Fibroblast of lung (primary cell): ENCODE measurements at regions not wholly inside any gene's neighbourhood (a gene's known extent, or its start where the extent isn't known, plus 50 kb on each side); places are given as distances from the start of the nearest gene placed in this dataset.

ENCODE experiments used
- EZH2 ChIP-seq: IDR thresholded peaks from 2 replicates; pipeline ENCODE4 v1.5.1; 2012; ENCODE audit warnings: low read length, control low read depth, mild to moderate bottlenecking; ENCODE audit errors: missing control alignments
- TF ChIP-seq, protein P1 (sequence below), 2 donors: IDR thresholded peaks in 1 of 2; conservative IDR thresholded peaks in 1 of 2; 1 replicate in 1 of 2; 2 replicates in 1 of 2; pipeline ENCODE4 v1.5.1; 2011 to 2012; ENCODE audit warnings: low read length in 2 of 2, control low read depth in 1 of 2, inconsistent platforms in 1 of 2, low read depth in 1 of 2, mild to moderate bottlenecking in 1 of 2

- TF ChIP-seq, protein P1, sequence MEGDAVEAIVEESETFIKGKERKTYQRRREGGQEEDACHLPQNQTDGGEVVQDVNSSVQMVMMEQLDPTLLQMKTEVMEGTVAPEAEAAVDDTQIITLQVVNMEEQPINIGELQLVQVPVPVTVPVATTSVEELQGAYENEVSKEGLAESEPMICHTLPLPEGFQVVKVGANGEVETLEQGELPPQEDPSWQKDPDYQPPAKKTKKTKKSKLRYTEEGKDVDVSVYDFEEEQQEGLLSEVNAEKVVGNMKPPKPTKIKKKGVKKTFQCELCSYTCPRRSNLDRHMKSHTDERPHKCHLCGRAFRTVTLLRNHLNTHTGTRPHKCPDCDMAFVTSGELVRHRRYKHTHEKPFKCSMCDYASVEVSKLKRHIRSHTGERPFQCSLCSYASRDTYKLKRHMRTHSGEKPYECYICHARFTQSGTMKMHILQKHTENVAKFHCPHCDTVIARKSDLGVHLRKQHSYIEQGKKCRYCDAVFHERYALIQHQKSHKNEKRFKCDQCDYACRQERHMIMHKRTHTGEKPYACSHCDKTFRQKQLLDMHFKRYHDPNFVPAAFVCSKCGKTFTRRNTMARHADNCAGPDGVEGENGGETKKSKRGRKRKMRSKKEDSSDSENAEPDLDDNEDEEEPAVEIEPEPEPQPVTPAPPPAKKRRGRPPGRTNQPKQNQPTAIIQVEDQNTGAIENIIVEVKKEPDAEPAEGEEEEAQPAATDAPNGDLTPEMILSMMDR (conservative IDR thresholded peaks at IDR 0.05 in 1 of 2, IDR thresholded peaks at IDR 0.05 in 1 of 2; ENCODE audit: low read depth in 1 of 2, low read length in 2 of 2): no peak
- TF ChIP-seq EZH2: no peak
Measured at GRCh38 chr13:71327266-71327665, 539.7 kb downstream of the DACH1 start.
